GM12878 (cell line): ENCODE measurements at regions not wholly inside any gene's neighbourhood (a gene's known extent, or its start where the extent isn't known, plus 50 kb on each side); places are given as distances from the start of the nearest gene placed in this dataset.

ENCODE experiments used
- ATAC-seq: fragments of 200-7000 bp; cut with Tn5 transposase; 3 replicates; pipeline ENCODE4 v1.9.1; 2020; ENCODE audit warnings: mild to moderate bottlenecking, moderate library complexity
- BruUV-seq: library from RNA; stranded (reverse); fragments of 400-500 nt; replicated peaks from 2 replicates; lab custom pipeline; 2021; lab: Mats Ljungman, UMichigan
- CTCF ChIA-PET: fragments of 300-600 bp; sonication (Branson Sonifier 250); formaldehyde crosslinking; extraction: SDS; loops from one replicate; lab custom pipeline; 2021; ENCODE audit warnings: inconsistent platforms; lab: Yijun Ruan, JAX
- POLR2A ChIA-PET: fragments of 350-600 bp; formaldehyde crosslinking; extraction: SDS; loops from one replicate; lab custom pipeline; 2021; ENCODE audit warnings: inconsistent platforms; lab: Charles Lee
- RAD21 ChIA-PET: fragments of 300-600 bp; sonication (Branson Sonifier 250); formaldehyde crosslinking; loops from one replicate; lab custom pipeline; 2023; ENCODE audit warnings: antibody characterized with exemption; ENCODE audit not compliant: unreplicated experiment; lab: Charles Lee
- SMC1A ChIA-PET: fragments of 300-600 bp; sonication (Branson Sonifier 250); formaldehyde crosslinking; loops from one replicate; lab custom pipeline; 2023; ENCODE audit not compliant: unreplicated experiment, uncharacterized antibody; lab: Charles Lee
- DNase-seq: peaks from one replicate; pipeline ENCODE4 v3.0.0-alpha.2; 2011; ENCODE audit warnings: low read depth, low spot score
- FAIRE-seq: peaks from 3 replicates; lab custom pipeline; 2011; peaks lifted over from hg19 to GRCh38; lab: Jason Lieb, UNC
- H2AFZ ChIP-seq: 2 replicates; pipeline ENCODE4 v1.6.0; 2011; ENCODE audit warnings: low read depth, low read length, control low read depth; ENCODE audit not compliant: control insufficient read depth
- H3K27ac ChIP-seq: 2 replicates; pipeline ENCODE4 v1.5.1; 2011; ENCODE audit warnings: control low read depth; ENCODE audit not compliant: control insufficient read depth, insufficient read depth
- H3K27me3 ChIP-seq, 2 experiments: replicated peaks in 1 of 2; 2 replicates each; pipeline versions ENCODE4 v1.6.0 to v1.6.1; 2011; ENCODE audit warnings: low read length in 1 of 2; ENCODE audit not compliant: control insufficient read depth in 2 of 2, insufficient read depth in 2 of 2
- H3K36me3 ChIP-seq, 2 experiments: 2 replicates each; pipeline ENCODE4 v1.5.1; 2011; ENCODE audit warnings: low read length in 1 of 2; ENCODE audit not compliant: control insufficient read depth in 2 of 2, insufficient read depth in 2 of 2
- H3K4me1 ChIP-seq: 2 replicates; pipeline ENCODE4 v1.6.1; 2011; ENCODE audit warnings: mild to moderate bottlenecking, low read length, moderate library complexity, mixed read lengths; ENCODE audit not compliant: control insufficient read depth, insufficient read depth
- H3K4me2 ChIP-seq: 2 replicates; pipeline ENCODE4 v1.6.0; 2011; ENCODE audit warnings: control low read depth; ENCODE audit not compliant: control insufficient read depth, insufficient read depth
- H3K4me3 ChIP-seq: fragments of 200-600 bp; sonication (generic); 2 replicates; pipeline ENCODE4 v1.5.1; 2016
- H3K79me2 ChIP-seq: 2 replicates; pipeline ENCODE4 v1.6.0; 2011; ENCODE audit warnings: low read length; ENCODE audit not compliant: control insufficient read depth, insufficient read depth
- H3K9ac ChIP-seq: 2 replicates; pipeline ENCODE4 v1.8.0; 2011; ENCODE audit warnings: low read length, control low read depth, mixed read lengths; ENCODE audit not compliant: control insufficient read depth, insufficient read depth
- H3K9me3 ChIP-seq: replicated peaks from 3 replicates; pipeline ENCODE4 v1.5.1; 2011; ENCODE audit warnings: mild to moderate bottlenecking, low read length; ENCODE audit not compliant: control insufficient read depth, insufficient read depth
- H4K20me1 ChIP-seq: 2 replicates; pipeline ENCODE4 v1.6.0; 2011; ENCODE audit not compliant: control insufficient read depth, insufficient read depth
- ATF2 ChIP-seq: IDR thresholded peaks from 2 replicates; pipeline ENCODE4 v1.6.1; 2012; ENCODE audit warnings: low read length, inconsistent platforms
- EP300 ChIP-seq, 2 experiments: fragments of 150-350 bp in 1 of 2; IDR thresholded peaks; 2 replicates each; pipeline ENCODE4 v1.6.1; 2011 to 2012; ENCODE audit warnings: low read depth in 2 of 2, low read length in 2 of 2, borderline replicate concordance in 1 of 2, improper control_type of control experiment in 1 of 2, inconsistent platforms in 1 of 2; ENCODE audit not compliant: control insufficient read depth in 1 of 2
- KAT2A ChIP-seq: conservative IDR thresholded peaks from 2 replicates; pipeline ENCODE4 v1.6.1; 2011; ENCODE audit warnings: low read depth, low read length; ENCODE audit not compliant: control insufficient read depth
- MAX ChIP-seq: IDR thresholded peaks from 2 replicates; pipeline ENCODE4 v1.6.1; 2012; ENCODE audit warnings: low read depth, low read length, improper control_type of control experiment
- MEF2A ChIP-seq: IDR thresholded peaks from 2 replicates; pipeline ENCODE4 v1.6.1; 2011; ENCODE audit warnings: low read depth, mild to moderate bottlenecking, low read length, moderate library complexity; ENCODE audit not compliant: insufficient read depth
- NRF1 ChIP-seq: conservative IDR thresholded peaks from 2 replicates; pipeline ENCODE4 v1.6.1; 2011; ENCODE audit warnings: mild to moderate bottlenecking, low read depth, low read length, improper control_type of control experiment
- RELA ChIP-seq: fragments of 450-650 bp; IDR thresholded peaks from 2 replicates; pipeline ENCODE4 v1.8.0; 2014; ENCODE audit warnings: borderline replicate concordance; ENCODE audit not compliant: partially characterized antibody
- SMC3 ChIP-seq: IDR thresholded peaks from 2 replicates; pipeline ENCODE4 v1.6.1; 2011; ENCODE audit warnings: low read length, improper control_type of control experiment, borderline replicate concordance
- WRNIP1 ChIP-seq: IDR thresholded peaks from 2 replicates; pipeline ENCODE4 v1.6.1; 2011; ENCODE audit warnings: low read depth, low read length, improper control_type of control experiment, borderline replicate concordance
- WGBS: methylation state at CpG from one replicate; pipeline ENCODE4 v1.1.6; 2016; ENCODE audit warnings: low lambda C conversion rate; ENCODE audit not compliant: insufficient replicate concordance, insufficient coverage; ENCODE audit errors: missing lambda C conversion rate; 5-methylcytosine and 5-hydroxymethylcytosine counted together
- in situ Hi-C: fragments of 300-500 bp; cut with MboI; formaldehyde crosslinking; loops from 9 replicates; pipeline ENCODE4 v1.14.3; 2018; ENCODE audit warnings: mixed read lengths
- intact Hi-C: fragments of 100-400 bp; cut with micrococcal nuclease; formaldehyde crosslinking; loops from one replicate; pipeline ENCODE4 v1.14.2; 2022; ENCODE audit not compliant: unreplicated experiment

DNA sequence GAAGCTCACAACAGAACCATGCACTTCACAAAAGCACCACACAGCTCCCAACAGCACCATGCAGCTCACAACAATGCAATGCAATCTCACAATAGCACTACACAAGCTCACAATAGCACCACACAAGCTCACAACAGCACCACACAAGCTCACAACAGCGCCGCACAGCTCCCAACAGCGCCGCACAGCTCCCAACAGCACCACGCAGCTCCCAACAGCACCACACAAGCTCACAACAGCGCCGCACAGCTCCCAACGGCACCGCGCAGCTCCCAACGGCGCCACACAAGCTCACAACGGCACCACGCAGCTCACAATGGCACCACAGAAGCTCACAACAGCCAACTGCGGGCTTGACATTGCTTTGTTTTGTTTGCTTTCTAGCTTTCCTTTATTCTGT, 198.1 kb downstream of the DLL1 start:
- intact Hi-C loops (no loop called here), in situ Hi-C loops (no loop called here)
- H3K9me3 ChIP-seq = no peaks in the 10 kb centered on the region; the same call in 2 of the 3 replicates
- H3K9ac ChIP-seq = no peak overlapping the region
- no peak overlapping the region for H3K4me3 ChIP-seq
- WGBS = 73% methylated on average over 15 of the region's 15 CpGs
- ChIA-PET RAD21 (no interaction called here), CTCF (no interaction called here), POLR2A (no interaction called here), SMC1A (interaction anchor here (0.9 kb wide), 1 partner anchor 425 kb away, joined by 4 read pairs; no protein-coding TSS in a partner anchor)
- no peaks in the 10 kb centered on the region for H3K36me3 ChIP-seq
- no peaks in the 10 kb centered on the region for H4K20me1 ChIP-seq
- no peaks in the 10 kb centered on the region for H3K79me2 ChIP-seq
- peaks cover 25% of the 10 kb centered on the region for H3K4me1 ChIP-seq
- no peak overlapping the region for H3K4me2 ChIP-seq
- ATAC-seq (no peak), DNase-seq (no peak), FAIRE-seq (no peak)
- no peak overlapping the region for H2AFZ ChIP-seq
- TF ChIP-seq KAT2A = no peak
- no peak for TF ChIP-seq EP300 (IDR thresholded peaks at IDR 0.05; ENCODE audit: borderline replicate concordance in 1 of 2, control insufficient read depth in 1 of 2, low read depth in 2 of 2, low read length in 2 of 2)
- no peak for TF ChIP-seq RELA
- TF ChIP-seq MEF2A = no peak
- BruUV-seq = no TSS peak
- H3K27ac ChIP-seq = no peak overlapping the region
- H3K27me3 ChIP-seq = no peaks in the 10 kb centered on the region

- ATAC-seq = no peak
- Histone ChIP-seq H3K9me3 (no peaks in the 10 kb centered on the region; the same call in 2 of the 3 replicates), H2AFZ (no peak overlapping the region), H3K27me3 (no peaks in the 10 kb centered on the region), H3K4me3 (no peak overlapping the region)
- ChIA-PET SMC1A (interaction anchor here (0.9 kb wide), 1 partner anchor 425 kb away, joined by 4 read pairs; no protein-coding TSS in a partner anchor), POLR2A (no interaction called here)
- WGBS = 80% methylated on average over 30 of the region's 30 CpGs
- no peak for DNase-seq
- in situ Hi-C loops = no loop called here
- TF ChIP-seq ATF2 (no peak), WRNIP1 (no peak), MAX (no peak), NRF1 (no peak), SMC3 (no peak)
- TF ChIP-seq, all 136 proteins: peak for 0
- BruUV-seq = no TSS peak
- Histone ChIP-seq H3K36me3 (no peaks in the 10 kb centered on the region), H3K79me2 (no peaks in the 10 kb centered on the region), H3K4me2 (no peak overlapping the region), H4K20me1 (no peaks in the 10 kb centered on the region), H3K27ac (no peak overlapping the region), H3K4me1 (peaks cover 22% of the 10 kb centered on the region), H3K9ac (no peak overlapping the region)
- ChIA-PET RAD21 (no interaction called here), CTCF (interaction anchor here (0.6 kb wide), 1 partner anchor 295 kb away, joined by 3 read pairs; no protein-coding TSS in a partner anchor)
- no peak for FAIRE-seq
- intact Hi-C loops = no loop called here
These were observed 199.0 kb downstream of the DLL1 start for GRCh38 chr6:170091639-170092579.
